GM23338 (cell line): ENCODE measurements at regions not wholly inside any gene's neighbourhood (a gene's known extent, or its start where the extent isn't known, plus 50 kb on each side); places are given as distances from the start of the nearest gene placed in this dataset.

ENCODE experiments used
- ATAC-seq: fragments of 200-7000 bp; cut with Tn5 transposase; 3 replicates; pipeline ENCODE4 v1.9.1; 2020
- DNase-seq: peaks from one replicate; pipeline ENCODE4 v3.0.0-alpha.2; 2015; ENCODE audit warnings: low spot score
- H2AFZ ChIP-seq: fragments of 200-600 bp; sonication (generic); 2 replicates; pipeline ENCODE4 v1.8.0; 2016; ENCODE audit warnings: antibody characterized with exemption, mild to moderate bottlenecking, moderate library complexity
- H3F3A ChIP-seq: fragments of 200-600 bp; sonication (generic); replicated peaks from 2 replicates; pipeline ENCODE4 v1.8.0; 2017; ENCODE audit warnings: antibody characterized with exemption, mixed run types, low read depth
- H3K27ac ChIP-seq: fragments of 200-600 bp; sonication (generic); 2 replicates; pipeline ENCODE4 v1.6.1; 2016; ENCODE audit warnings: low read depth
- H3K27me3 ChIP-seq: fragments of 200-600 bp; sonication (generic); 2 replicates; pipeline ENCODE4 v1.8.0; 2016; ENCODE audit warnings: mild to moderate bottlenecking, mixed run types, moderate library complexity; ENCODE audit not compliant: insufficient read depth
- H3K36me3 ChIP-seq: fragments of 200-600 bp; sonication (generic); 2 replicates; pipeline ENCODE4 v1.8.0; 2016; ENCODE audit warnings: mild to moderate bottlenecking; ENCODE audit not compliant: insufficient read depth
- H3K4me1 ChIP-seq: fragments of 200-600 bp; sonication (generic); 2 replicates; pipeline ENCODE4 v1.8.0; 2016; ENCODE audit warnings: mild to moderate bottlenecking, moderate library complexity; ENCODE audit not compliant: insufficient read depth
- H3K4me2 ChIP-seq: fragments of 200-600 bp; sonication (generic); 2 replicates; pipeline ENCODE4 v1.7.1; 2017; ENCODE audit warnings: mixed run types
- H3K4me3 ChIP-seq: fragments of 200-600 bp; sonication (generic); 2 replicates; pipeline ENCODE4 v1.6.1; 2016; ENCODE audit warnings: mixed run types
- H3K79me2 ChIP-seq: fragments of 200-600 bp; sonication (generic); replicated peaks from 2 replicates; pipeline ENCODE4 v1.8.0; 2017; ENCODE audit warnings: mild to moderate bottlenecking; ENCODE audit not compliant: insufficient read depth
- H3K9me2 ChIP-seq: fragments of 200-600 bp; sonication (generic); 2 replicates; pipeline ENCODE4 v1.8.0; 2017; ENCODE audit not compliant: insufficient read depth
- H4K20me1 ChIP-seq: fragments of 200-600 bp; sonication (generic); replicated peaks from 2 replicates; pipeline ENCODE4 v1.8.0; 2017; ENCODE audit warnings: mild to moderate bottlenecking; ENCODE audit not compliant: insufficient read depth
- H3K27ac Mint-ChIP-seq: 2 replicates; pipeline ENCODE4 v1.8.0; 2020; ENCODE audit warnings: inconsistent platforms, mild to moderate bottlenecking, moderate library complexity, mixed read lengths
- H3K27me3 Mint-ChIP-seq: 3 replicates; pipeline ENCODE4 v1.8.0; 2022; ENCODE audit warnings: low read depth, mild to moderate bottlenecking, moderate library complexity, mixed read lengths, inconsistent platforms; ENCODE audit not compliant: insufficient read depth, poor library complexity
- H3K36me3 Mint-ChIP-seq: 3 replicates; pipeline ENCODE4 v1.8.0; 2021; ENCODE audit warnings: low read depth, mild to moderate bottlenecking, inconsistent platforms, moderate library complexity, mixed read lengths
- H3K4me1 Mint-ChIP-seq: 3 replicates; pipeline ENCODE4 v1.8.0; 2020; ENCODE audit warnings: mild to moderate bottlenecking, inconsistent platforms, mixed read lengths
- H3K4me3 Mint-ChIP-seq: 3 replicates; pipeline ENCODE4 v1.8.0; 2021; ENCODE audit warnings: moderate library complexity, mild to moderate bottlenecking, inconsistent platforms, mixed read lengths
- H3K9me3 Mint-ChIP-seq: 3 replicates; pipeline ENCODE4 v1.8.0; 2020; ENCODE audit warnings: moderate library complexity, mild to moderate bottlenecking, inconsistent platforms, mixed read lengths
- CREB1 ChIP-seq: fragments of 250-450 bp; sonication (Bioruptor Pico); IDR thresholded peaks from 2 replicates; pipeline ENCODE4 v1.5.0; 2020; ENCODE audit warnings: low read depth, mild to moderate bottlenecking, moderate library complexity
- ETS1 ChIP-seq: IDR thresholded peaks from 2 replicates; pipeline ENCODE4 v1.6.1; 2016; ENCODE audit warnings: antibody characterized with exemption
- JUNB ChIP-seq: IDR thresholded peaks from one replicate; pipeline ENCODE4 v1.6.1; 2016; ENCODE audit warnings: antibody characterized with exemption; ENCODE audit not compliant: unreplicated experiment
- NANOG ChIP-seq: IDR thresholded peaks from 2 replicates; pipeline ENCODE4 v1.6.1; 2016; ENCODE audit warnings: antibody characterized with exemption, borderline replicate concordance
- POLR2AphosphoS5 ChIP-seq: IDR thresholded peaks from 2 replicates; pipeline ENCODE4 v1.6.1; 2016; ENCODE audit warnings: antibody characterized with exemption, low read depth
- REST ChIP-seq: IDR thresholded peaks from one replicate; pipeline ENCODE4 v1.6.1; 2018; ENCODE audit warnings: antibody characterized with exemption; ENCODE audit not compliant: unreplicated experiment
- ZNF331 ChIP-seq: fragments of 250-450 bp; sonication (Bioruptor Pico); IDR thresholded peaks from 2 replicates; pipeline ENCODE4 v1.5.0; 2020; ENCODE audit warnings: low read depth, mild to moderate bottlenecking, moderate library complexity
- ZNF462 ChIP-seq: fragments of 250-450 bp; sonication (Bioruptor Pico); IDR thresholded peaks from 2 replicates; pipeline ENCODE4 v1.5.0; 2020; ENCODE audit warnings: mild to moderate bottlenecking, moderate library complexity

GRCh38 chr6:91298543-91299145 is 711.8 kb upstream of the MAP3K7 start:
- Mint-ChIP-seq H3K27me3 (peaks cover 94% of the 10 kb centered on the region), H3K27ac (no peak overlapping the region), H3K36me3 (peaks cover 5% of the 10 kb centered on the region; the same call in 2 of the 3 replicates), H3K9me3 (peaks cover 28% of the 10 kb centered on the region; the same call in 2 of the 3 replicates), H3K4me3 (no peak overlapping the region), H3K4me1 (peaks cover 24% of the 10 kb centered on the region; the same call in 2 of the 3 replicates)
- H3K27me3 ChIP-seq: peaks cover 98% of the 10 kb centered on the region
- peaks cover 9% of the 10 kb centered on the region; the same call in 1 of the 2 replicates for H3K4me1 ChIP-seq
- H3K27ac ChIP-seq: no peak overlapping the region
- DNase-seq: peak; percentile 94
- peaks cover 20% of the 10 kb centered on the region for H4K20me1 ChIP-seq
- peak overlapping the region; percentile 53 for H3K4me2 ChIP-seq
- H3K4me3 ChIP-seq: peak overlapping the region; percentile 28; the same call in 1 of the 2 replicates
- ATAC-seq: peak; percentile 82
- TF ChIP-seq NANOG: peak; percentile 100
- no peak for TF ChIP-seq REST
- peak; percentile 84 for TF ChIP-seq POLR2AphosphoS5
- TF ChIP-seq ETS1: peak; percentile 27; the same call in 1 of the 2 replicates
- H3K9me2 ChIP-seq: no peaks in the 10 kb centered on the region
- H3K79me2 ChIP-seq: no peaks in the 10 kb centered on the region
- H2AFZ ChIP-seq: no peak overlapping the region
- H3K36me3 ChIP-seq: no peaks in the 10 kb centered on the region
- H3F3A ChIP-seq: no peaks in the 10 kb centered on the region

GRCh38 chr6:91293395-91293794 is 706.5 kb upstream of the MAP3K7 start:
- Mint-ChIP-seq H3K4me1 (peaks cover under 1% of the 10 kb centered on the region; the same call in 1 of the 3 replicates), H3K27ac (no peak overlapping the region), H3K9me3 (peaks cover 17% of the 10 kb centered on the region; the same call in 2 of the 3 replicates), H3K36me3 (no peaks in the 10 kb centered on the region; the same call in 2 of the 3 replicates), H3K4me3 (no peak overlapping the region), H3K27me3 (peaks cover 77% of the 10 kb centered on the region)
- peaks cover 20% of the 10 kb centered on the region for H4K20me1 ChIP-seq
- ATAC-seq (no peak), DNase-seq (no peak)
- no peaks in the 10 kb centered on the region for H3K79me2 ChIP-seq
- no peaks in the 10 kb centered on the region for H3K36me3 ChIP-seq
- no peak overlapping the region for H2AFZ ChIP-seq
- no peaks in the 10 kb centered on the region for H3K4me1 ChIP-seq
- no peak overlapping the region for H3K27ac ChIP-seq
- H3K4me3 ChIP-seq: no peak overlapping the region
- peaks cover 100% of the 10 kb centered on the region for H3K27me3 ChIP-seq
- H3F3A ChIP-seq: no peaks in the 10 kb centered on the region
- no peak overlapping the region for H3K4me2 ChIP-seq
- H3K9me2 ChIP-seq: no peaks in the 10 kb centered on the region
- TF ChIP-seq ZNF462: no peak
- no peak for TF ChIP-seq ZNF331 (CRISPR knock-in tag)
- TF ChIP-seq CREB1 (CRISPR knock-in tag): no peak
- TF ChIP-seq JUNB: no peak
- no peak for TF ChIP-seq NANOG
